NOMO-1 treated with dmso at 0.1 percent for 144 hours (cell line): ENCODE measurements at regions not wholly inside any gene's neighbourhood (a gene's known extent, or its start where the extent isn't known, plus 50 kb on each side); places are given as distances from the start of the nearest gene placed in this dataset.

Experiments used
- DNase-seq: peaks from one replicate; lab custom pipeline; 2025; ENCODE audit not compliant: unreplicated experiment; lab: John Stamatoyannopoulos, UW

DNA sequence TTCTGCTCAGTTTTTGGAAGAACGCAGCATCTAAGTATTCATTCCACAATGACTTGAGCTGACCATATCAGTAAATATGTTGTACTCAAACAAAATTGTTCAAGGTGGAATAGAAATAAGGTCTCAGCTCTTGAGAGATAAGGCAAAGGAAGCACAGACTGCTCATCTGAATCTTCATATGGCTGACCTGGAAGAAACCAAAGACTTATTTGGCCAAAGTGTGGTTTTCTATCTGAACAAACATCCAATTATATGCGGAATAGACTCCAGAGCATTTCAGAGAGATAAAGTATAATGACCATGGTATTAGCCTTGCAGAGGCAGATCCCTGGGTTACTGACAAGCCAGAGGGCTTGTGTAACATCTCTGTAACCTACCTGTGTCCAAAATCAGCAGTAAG, 308.7 kb downstream of the CD83 start:
- no peak for DNase-seq

DNA sequence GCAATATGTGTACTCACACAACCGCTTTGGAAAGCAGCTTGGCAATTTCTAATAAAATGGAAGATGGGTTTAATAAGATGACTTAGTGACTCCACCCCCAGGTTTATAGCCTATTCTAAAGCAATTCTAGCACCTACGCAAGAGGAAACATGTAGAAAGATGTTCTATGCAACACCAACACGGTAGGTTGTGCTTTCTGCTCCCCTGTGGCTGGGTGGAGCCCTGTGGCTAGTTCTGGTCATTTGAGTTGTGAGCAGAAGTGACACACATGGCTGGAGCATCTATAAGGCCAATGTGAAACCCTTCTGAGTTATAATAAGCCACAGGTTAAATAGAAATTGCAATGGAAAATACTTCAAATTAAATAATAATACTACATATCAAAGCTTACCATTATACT, 310.7 kb downstream of the CD83 start:
- no peak for DNase-seq

DNA sequence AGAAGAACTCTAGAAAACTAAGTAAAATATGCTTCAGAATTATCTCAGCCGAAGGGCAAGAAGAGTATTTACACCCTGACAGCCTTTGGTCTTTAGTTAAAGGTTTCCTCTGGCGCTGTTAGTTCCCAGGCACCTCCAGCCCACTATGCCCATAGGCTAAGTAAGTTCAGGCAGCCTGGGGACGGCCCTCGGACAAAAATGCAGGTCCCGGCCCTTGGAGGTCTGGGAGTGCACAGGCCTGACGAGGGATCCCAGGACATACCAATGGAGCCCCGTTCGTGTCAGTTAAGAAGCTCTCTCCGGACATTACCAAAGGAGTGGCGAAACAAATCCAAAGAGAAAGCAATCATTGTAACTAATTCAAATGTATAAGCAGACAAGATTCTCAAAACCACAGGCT, 311.8 kb downstream of the CD83 start:
- DNase-seq, result no peak

DNA sequence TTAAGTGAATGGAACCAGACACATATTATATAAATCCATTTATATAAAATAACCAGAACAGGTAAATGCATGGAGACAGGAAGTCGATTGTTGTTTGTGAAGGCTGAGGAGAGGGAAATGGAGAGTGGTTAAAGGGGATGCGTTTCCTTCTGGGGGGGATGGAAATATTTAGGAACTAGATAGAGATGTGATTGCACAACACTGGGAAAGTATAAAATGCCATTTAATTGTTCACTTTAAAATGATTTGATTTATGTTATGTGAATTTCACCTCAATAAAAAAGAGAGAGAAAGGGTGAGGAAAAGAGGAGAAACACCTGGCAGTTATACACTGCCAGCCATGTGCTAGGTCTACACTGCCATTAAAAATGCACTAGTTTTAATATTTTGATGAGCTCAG, 312.6 kb downstream of the CD83 start:
- no peak for DNase-seq

DNA sequence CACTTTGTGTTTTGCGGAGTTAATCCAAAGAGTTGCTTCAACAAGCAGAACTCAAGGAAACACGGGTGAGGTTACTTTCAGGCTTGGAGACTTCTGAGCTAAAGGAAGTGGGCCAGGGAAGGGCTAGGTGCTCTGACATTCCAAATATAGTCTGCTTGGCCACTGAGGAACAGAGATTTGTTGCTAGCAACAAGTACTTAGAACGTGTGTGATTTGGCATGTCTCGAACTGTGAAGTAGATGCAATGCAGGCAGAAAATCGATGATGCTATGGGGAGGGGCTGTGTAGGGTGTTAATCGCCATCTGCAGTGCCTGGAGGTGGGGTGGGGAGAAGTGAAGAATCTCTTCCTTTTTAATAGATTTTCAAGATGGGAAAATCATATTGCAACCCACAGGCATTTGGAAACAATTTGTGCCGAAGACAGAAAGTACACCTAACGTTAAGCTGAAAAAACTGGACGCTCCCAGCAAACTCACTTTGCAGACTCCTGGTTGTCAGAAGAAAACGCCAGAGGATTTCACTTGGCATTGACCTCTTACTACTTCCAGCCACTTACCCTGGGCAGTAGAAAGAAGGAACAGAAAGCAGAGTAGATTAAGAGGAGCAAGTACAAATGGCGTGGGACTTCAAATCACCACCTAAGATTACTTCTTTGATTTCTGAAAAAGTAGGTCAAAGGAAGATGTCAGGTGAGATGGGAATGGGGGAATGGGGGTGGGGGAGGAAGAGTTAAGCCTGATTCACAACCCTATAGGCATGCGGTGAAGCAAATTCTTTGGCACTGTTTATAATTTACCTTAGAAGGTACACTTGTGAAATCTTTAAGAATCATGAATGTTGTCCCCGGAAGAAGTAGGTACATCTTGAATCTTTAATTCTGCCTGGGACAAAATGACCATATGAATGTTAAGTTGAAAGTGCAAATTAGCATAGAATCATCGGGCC, 314.1 kb downstream of the CD83 start:
- DNase-seq, result no peak

DNA sequence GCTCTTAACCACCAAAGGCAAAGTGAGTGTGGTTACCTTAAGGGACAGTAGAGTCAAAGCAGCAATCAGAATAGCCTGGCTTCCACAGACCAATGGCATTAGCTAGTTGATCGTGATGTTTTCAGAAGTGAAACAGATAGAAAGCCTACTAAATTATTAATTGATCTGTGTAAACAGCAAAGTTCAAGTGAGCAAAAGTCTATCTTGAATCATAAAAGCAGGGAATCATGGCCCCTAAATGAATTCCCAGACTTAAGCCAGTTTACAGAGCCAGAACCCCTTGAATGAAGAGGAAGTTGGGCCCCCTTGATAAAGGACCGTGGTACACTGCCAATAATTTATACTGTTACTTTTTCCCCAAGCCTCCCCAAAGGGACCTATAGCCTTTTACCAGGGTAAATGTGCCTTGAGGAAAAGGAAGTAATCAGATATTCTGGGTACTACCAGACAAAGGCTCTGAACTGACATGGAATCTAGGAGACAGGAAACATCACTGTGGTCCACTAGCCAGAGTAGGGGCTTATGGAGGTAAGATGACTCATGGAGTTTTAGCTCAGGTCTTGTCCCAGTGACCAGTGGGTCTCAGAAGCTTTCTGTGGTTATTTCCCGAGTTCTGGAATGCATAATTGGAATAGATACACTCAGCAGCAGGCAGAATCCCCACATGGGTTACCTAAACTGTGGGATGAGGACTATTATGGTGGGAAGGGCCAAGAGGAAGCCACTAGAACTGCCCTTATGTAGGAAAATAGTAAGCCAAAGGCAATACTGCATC, 317.5 kb downstream of the CD83 start:
- no peak for DNase-seq

DNA sequence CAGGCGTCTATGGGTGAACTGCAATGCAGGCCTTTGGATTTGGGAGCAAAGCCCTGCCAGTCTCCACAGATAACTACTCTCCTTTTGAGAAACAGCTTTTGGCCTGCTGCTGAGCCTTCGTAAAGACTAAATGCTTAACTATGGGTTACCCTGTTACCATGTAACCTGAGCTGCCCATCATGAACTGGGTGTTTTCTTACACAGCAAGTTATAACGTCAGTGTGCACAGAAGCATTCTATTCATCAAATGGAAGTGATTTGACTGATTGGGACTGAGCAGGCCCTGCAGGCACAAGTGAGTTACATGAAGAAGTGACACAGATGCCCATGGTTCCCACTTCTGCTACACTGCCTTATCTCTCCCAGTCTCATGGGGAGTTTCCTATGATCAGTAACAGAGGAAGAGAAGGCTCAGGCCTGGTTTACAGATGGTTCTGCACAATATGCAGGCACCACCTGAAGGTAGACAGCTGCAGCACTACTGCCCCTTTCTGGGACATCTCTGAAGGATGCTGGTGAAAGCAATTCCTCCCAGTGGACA, 319.1 kb downstream of the CD83 start:
- DNase-seq, result no peak

DNA sequence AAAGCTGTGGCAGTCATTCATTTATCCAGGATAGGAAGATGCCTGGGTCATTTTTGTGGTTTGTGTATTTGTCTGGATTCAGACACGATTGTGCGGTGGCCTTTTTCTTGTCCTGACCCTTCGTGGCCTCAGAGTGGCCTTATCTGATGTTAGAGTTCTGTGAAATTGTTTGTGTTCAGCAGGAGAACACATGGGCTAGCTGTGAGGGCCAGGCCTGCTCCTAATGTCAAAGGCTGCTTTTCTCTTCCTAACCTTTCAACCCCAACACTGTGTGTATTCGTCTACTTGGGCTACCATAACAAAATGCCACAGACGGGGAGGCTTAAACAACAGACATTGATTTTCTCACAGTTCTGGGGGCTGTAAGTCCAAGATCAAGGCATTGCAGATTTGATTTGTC, 321.8 kb downstream of the CD83 start:
- no peak for DNase-seq

DNA sequence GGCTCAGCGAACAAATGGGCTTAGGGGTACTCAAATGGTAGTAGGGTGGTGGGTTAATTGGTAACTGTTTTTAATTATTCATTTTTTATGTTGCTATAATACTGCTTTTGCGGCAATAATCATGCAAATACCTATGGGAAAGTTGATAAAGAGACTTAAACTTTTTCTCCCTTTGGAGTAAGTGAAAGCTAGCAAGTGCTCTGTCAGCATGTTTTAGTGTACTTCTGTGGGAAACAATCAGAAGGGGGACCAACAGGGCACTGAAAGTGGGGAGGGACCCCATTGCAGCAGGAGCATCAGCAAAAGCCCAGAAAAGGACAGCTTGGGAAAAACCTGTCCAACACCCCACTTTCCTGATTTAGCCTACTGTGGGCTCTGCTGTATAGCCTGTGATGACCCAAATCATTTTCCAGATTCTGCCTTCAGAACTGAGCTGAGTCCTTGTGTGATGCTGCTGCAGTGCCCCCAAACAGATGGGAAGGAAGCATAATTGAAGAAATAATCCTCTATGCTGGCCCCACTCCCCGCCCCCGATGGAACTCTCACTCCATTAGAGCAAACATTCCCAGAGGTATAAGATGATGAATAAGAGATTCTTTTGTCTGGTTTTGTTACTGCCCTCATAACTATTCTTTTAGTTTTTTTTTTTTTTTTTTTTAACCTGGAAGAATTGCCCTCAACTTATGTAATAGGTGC, 322.8 kb downstream of the CD83 start:
- DNase-seq, result no peak

DNA sequence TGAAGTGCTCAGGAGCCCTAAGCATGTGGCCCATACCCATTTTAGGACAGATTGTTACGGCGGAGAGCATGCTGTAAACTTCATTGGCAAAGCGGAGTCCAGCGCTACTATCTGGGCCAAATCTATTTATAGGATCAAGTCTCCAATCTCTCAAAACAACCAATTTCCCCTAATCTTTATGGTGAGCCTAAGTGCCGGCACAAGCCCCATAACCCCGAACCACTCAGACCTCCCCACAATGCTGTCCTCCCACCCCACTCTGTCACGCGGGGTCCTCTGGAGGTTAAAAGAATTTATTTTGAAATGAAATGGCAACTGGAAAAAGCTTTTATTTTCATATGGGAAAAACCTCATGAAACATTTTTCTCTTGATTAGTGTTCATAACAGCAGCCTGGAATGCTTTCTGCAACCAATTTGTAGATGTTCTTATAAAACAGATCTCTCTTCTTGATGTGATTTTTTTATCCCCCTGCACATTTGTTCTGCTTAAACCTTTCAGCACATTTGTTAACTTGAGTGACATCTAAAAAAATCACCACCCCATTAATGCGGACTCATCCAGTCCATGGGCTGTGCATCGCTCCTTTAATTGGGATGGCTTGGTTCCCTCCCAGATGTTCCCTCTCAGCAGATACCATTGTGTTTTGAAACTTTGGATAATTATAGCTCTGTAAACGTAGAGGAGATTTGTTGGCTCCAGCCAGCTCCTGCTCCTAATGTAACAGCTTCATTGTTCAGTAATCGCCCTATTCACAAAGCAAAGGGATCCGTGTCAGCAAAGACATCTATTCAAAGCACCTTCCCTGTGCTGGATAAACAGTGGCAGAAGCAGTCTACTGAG, 323.6 kb downstream of the CD83 start:
- DNase-seq, result no peak

DNA sequence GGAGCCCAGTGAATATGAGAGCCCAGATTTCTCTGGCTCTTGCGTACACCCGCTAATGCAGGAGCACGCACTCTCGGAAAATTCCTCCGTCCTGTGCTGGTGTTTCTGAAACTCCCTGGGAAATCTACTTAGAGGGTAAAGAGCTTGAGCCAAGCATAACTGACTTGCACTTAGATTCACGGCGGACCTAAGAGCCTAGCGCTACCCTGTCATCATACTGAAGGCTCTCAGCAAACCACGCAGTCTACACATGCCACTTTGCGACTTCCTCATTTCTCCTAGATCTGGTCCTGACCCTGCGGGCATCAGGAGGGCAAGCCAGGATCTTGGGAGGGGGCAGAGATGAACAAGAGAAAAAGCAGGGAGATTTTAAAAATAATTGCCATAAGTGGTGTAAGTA, 324.7 kb downstream of the CD83 start:
- peak; percentile 34 for DNase-seq

DNA sequence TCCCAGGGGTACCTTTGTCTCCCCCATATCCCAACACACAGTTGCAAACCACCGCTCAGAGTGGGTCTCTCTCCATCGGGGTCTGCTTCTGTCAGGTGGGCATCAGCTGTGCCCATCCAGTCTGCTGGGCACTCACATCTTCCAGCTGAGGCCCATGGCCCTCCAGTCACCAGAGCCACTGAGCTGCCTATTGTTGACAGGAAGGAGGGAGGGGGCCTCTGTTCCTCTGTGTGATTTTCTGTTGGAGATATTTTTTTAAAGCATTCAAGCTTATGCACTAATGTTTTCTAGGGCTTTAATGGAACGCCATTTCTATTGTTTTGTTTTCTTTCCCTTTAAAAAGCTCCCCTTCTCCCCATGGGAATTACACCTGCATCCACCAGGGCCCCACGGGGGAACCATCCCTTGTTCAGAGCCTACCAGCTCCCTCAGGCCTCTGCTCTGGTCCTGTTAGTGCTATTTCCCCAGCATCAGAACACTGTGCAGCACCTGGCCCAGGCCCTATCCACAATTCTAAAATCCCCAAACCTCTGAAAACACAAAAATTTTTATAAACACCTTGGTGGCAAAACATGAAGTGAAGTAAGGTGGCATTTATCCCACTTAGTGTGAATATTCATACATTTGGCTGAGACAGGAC, 326.2 kb downstream of the CD83 start:
- no peak for DNase-seq

DNA sequence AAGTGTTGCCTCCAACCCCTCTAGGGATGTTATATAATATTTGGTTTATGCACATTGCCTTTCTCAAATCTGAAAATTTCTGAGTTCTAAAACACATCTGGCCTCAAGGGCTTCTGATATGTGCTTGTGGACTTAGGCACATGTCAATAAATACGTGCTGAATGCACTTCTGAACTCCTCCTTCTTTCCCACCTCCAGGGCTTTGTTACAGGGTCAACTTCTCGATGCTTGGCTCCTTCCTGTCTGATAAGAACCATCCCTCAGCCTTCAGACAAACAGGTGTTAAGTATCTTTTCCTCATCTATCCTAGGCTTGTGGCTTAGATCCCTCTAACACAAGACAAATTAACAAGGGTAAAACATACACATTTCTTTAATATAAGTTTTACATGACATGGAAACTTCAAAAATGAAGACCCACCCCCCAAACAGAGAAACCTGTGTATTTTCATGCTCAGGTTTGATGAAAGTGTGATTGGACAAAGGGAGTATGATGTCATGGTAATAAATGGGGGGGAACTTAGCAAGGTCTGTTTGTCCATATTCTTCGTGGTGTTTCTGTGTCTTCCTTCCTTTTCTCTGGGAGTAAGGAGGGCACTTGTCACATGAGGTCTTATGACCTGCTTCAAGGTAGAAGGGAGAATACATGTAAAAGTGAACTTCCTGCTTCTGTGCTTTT, 326.9 kb downstream of the CD83 start:
- DNase-seq, result no peak

DNA sequence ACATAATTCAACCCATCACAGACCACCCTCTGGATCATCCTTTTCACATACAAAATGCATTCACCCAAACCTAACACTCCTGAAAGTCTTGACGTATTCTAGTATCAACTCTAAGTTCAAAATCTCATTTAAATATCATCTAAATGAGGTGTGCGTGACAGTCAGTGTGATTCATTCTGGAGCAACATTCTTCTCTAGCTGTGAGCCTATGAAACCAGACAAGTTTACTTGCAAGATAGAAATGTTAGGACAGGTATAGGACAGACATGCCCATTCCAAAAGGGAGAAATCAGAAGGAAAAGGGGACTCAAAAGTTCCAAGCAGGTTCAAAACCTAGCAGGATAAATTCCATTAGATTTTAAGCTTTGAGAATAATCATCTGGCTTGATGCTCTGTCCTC, 329.7 kb downstream of the CD83 start:
- no peak for DNase-seq

DNA sequence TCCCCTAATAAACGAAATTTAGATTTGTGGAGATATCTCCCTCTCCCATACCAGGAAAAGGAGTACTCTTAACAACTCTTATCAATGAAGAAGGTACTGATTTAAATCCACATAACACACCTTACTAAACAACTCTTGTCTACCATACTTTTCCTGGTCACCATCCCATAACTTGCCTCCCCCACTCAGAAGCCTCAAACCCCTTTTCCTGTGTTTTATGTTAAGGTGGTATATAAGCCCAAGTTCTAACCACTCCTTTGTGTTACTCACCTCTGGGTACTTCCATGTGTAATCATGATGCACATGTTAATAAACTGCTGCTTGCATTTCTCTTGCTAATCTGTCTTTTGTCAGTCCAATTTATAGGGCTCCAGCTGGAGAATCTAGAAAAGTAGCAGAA, 330.7 kb downstream of the CD83 start:
- DNase-seq, result no peak

DNA sequence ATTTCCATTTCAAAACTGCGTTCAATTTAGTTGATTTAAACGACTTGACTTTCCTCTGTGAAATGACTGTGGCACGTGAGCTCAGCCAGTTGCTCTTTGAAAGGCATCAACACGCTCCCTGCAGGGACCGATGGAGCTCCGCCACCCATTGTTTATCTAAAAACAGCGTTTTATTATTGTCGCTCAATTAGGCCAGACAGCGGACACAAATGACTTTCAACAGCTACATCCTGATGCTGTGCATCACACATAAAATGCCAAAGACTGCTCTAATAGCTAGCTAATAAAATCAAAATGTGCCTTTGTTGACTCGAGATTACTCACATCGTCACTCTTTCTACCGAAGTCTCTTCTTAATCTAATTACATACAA, 332.5 kb downstream of the CD83 start:
- no peak for DNase-seq

DNA sequence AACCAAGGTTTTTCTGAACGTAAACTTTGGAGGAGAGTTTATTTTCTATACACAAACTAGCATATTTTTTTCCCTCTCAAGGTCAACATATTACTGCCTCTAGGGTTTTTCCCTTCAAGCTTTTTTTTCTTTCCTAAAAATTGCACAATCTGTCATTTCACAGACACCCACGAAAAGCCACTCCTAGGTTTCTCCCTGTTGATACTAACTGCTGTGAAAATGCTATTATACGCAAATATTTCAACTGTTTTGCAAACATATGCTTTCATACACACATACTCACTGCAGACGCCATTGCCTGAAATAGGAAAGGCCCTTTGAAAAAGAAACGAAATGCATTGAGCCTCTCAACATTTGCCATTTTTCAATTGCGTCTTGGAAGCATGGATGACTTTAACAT, 333.0 kb downstream of the CD83 start:
- DNase-seq, result no peak

DNA sequence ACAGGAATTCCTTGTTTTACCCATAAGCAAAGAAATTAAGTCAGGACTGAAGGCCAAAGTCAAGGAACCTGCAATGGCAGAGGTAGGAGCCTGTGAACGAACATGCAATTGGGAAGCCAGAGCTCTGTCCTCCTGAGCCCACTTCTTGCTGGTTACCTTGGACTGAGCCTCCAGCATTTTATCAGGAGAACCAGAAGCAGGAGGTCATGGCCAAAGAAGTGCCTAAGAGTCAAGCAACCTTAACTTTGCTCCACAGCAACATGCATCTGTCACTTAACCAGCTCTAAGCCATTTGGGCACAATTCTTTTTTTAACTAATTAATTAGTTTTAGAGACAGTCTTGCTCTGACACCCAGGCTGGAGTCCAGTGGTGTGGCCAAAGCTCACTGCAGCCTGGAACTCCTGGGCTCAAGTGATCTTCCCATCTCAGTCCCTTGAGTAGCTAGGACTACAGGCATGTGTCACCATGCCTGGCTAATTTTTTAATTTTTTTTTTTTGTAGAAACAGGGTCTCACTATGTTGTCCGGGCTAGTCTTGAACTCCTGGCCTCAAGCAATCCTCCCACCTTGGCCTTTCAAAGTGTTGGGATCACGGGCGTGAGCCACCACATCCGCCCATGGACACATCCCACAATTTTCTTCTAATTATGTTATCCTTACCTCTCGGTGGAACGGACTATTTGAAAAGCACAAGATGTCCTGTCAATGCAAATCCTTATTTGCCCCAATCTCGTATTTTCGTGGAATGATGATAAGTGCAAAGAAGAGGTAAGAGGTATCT, 334.2 kb downstream of the CD83 start:
- DNase-seq, result no peak
